ENCODE measurements at regions not wholly inside any gene's neighbourhood (a gene's known extent, or its start where the extent isn't known, plus 50 kb on each side); places are given as distances from the start of the nearest gene placed in this dataset.

DNA sequence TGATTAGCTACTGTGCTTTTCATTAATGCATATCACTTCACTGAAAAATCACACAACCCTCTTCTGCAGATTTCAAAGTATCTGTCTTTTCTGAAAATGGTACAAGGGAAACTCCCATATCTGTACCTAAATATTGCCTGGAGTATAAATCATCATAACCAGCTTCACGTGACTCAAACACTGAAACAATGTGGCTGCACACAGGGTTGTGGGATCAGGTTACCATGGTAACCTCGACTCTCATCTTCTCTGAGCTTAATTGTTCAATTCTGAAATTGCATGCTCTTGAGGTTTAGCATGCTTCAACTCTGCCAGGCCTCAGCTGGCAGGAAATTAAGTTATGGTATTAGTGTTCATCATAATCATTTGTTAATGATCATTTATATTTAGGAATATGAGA, 77.5 kb upstream of the CPSF6 start:
- no peak for TF ChIP-seq ZBTB8A (tag by site-specific recombination; IDR thresholded peaks at IDR 0.05)
- TF ChIP-seq, protein P1, sequence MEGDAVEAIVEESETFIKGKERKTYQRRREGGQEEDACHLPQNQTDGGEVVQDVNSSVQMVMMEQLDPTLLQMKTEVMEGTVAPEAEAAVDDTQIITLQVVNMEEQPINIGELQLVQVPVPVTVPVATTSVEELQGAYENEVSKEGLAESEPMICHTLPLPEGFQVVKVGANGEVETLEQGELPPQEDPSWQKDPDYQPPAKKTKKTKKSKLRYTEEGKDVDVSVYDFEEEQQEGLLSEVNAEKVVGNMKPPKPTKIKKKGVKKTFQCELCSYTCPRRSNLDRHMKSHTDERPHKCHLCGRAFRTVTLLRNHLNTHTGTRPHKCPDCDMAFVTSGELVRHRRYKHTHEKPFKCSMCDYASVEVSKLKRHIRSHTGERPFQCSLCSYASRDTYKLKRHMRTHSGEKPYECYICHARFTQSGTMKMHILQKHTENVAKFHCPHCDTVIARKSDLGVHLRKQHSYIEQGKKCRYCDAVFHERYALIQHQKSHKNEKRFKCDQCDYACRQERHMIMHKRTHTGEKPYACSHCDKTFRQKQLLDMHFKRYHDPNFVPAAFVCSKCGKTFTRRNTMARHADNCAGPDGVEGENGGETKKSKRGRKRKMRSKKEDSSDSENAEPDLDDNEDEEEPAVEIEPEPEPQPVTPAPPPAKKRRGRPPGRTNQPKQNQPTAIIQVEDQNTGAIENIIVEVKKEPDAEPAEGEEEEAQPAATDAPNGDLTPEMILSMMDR (tag by site-specific recombination; IDR thresholded peaks at IDR 0.05): no peak
- TF ChIP-seq ZNF416 (tag by site-specific recombination; IDR thresholded peaks at IDR 0.05): no peak
- TF ChIP-seq, protein P2, sequence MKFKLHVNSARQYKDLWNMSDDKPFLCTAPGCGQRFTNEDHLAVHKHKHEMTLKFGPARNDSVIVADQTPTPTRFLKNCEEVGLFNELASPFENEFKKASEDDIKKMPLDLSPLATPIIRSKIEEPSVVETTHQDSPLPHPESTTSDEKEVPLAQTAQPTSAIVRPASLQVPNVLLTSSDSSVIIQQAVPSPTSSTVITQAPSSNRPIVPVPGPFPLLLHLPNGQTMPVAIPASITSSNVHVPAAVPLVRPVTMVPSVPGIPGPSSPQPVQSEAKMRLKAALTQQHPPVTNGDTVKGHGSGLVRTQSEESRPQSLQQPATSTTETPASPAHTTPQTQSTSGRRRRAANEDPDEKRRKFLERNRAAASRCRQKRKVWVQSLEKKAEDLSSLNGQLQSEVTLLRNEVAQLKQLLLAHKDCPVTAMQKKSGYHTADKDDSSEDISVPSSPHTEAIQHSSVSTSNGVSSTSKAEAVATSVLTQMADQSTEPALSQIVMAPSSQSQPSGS (tag by site-specific recombination; IDR thresholded peaks at IDR 0.05; ENCODE audit: low read depth): no peak
- TF ChIP-seq, protein P3, sequence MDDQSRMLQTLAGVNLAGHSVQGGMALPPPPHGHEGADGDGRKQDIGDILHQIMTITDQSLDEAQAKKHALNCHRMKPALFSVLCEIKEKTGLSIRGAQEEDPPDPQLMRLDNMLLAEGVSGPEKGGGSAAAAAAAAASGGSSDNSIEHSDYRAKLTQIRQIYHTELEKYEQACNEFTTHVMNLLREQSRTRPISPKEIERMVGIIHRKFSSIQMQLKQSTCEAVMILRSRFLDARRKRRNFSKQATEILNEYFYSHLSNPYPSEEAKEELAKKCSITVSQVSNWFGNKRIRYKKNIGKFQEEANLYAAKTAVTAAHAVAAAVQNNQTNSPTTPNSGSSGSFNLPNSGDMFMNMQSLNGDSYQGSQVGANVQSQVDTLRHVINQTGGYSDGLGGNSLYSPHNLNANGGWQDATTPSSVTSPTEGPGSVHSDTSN (CRISPR knock-in tag; IDR thresholded peaks at IDR 0.05): no peak
- no peak for TF ChIP-seq KLF9 (tag by site-specific recombination; IDR thresholded peaks at IDR 0.05; ENCODE audit: low read depth)
- TF ChIP-seq, protein P4, sequence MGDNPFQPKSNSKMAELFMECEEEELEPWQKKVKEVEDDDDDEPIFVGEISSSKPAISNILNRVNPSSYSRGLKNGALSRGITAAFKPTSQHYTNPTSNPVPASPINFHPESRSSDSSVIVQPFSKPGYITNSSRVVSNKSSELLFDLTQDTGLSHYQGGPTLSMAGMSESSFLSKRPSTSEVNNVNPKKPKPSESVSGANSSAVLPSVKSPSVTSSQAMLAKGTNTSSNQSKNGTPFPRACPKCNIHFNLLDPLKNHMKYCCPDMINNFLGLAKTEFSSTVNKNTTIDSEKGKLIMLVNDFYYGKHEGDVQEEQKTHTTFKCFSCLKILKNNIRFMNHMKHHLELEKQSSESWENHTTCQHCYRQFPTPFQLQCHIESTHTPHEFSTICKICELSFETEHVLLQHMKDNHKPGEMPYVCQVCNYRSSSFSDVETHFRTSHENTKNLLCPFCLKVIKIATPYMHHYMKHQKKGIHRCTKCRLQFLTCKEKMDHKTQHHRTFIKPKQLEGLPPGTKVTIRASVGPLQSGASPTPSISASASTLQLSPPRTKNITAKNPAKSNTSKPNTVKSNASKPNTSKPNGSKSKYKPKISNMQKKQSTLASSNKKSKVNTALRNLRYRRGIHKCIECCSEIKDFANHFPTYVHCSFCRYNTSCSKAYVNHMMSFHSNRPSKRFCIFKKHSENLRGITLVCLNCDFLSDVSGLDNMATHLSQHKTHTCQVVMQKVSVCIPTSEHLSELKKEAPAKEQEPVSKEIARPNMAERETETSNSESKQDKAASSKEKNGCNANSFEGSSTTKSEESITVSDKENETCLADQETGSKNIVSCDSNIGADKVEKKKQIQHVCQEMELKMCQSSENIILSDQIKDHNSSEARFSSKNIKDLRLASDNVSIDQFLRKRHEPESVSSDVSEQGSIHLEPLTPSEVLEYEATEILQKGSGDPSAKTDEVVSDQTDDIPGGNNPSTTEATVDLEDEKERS (tag by site-specific recombination; IDR thresholded peaks at IDR 0.05): no peak
- TF ChIP-seq MEIS1 (CRISPR knock-in tag; IDR thresholded peaks at IDR 0.05; ENCODE audit: borderline replicate concordance): no peak
- TF ChIP-seq, protein P5, sequence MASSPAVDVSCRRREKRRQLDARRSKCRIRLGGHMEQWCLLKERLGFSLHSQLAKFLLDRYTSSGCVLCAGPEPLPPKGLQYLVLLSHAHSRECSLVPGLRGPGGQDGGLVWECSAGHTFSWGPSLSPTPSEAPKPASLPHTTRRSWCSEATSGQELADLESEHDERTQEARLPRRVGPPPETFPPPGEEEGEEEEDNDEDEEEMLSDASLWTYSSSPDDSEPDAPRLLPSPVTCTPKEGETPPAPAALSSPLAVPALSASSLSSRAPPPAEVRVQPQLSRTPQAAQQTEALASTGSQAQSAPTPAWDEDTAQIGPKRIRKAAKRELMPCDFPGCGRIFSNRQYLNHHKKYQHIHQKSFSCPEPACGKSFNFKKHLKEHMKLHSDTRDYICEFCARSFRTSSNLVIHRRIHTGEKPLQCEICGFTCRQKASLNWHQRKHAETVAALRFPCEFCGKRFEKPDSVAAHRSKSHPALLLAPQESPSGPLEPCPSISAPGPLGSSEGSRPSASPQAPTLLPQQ (tag by site-specific recombination; IDR thresholded peaks at IDR 0.05): no peak
- TF ChIP-seq ZNF843 (tag by site-specific recombination; IDR thresholded peaks at IDR 0.05): no peak
- no peak for TF ChIP-seq TCF7L2 (IDR thresholded peaks at IDR 0.05; ENCODE audit: borderline replicate concordance, low read depth, low read length)

Measured in HEK293 (cell line).